ENCODE measurements at regions not wholly inside any gene's neighbourhood (a gene's known extent, or its start where the extent isn't known, plus 50 kb on each side); places are given as distances from the start of the nearest gene placed in this dataset.

DNA sequence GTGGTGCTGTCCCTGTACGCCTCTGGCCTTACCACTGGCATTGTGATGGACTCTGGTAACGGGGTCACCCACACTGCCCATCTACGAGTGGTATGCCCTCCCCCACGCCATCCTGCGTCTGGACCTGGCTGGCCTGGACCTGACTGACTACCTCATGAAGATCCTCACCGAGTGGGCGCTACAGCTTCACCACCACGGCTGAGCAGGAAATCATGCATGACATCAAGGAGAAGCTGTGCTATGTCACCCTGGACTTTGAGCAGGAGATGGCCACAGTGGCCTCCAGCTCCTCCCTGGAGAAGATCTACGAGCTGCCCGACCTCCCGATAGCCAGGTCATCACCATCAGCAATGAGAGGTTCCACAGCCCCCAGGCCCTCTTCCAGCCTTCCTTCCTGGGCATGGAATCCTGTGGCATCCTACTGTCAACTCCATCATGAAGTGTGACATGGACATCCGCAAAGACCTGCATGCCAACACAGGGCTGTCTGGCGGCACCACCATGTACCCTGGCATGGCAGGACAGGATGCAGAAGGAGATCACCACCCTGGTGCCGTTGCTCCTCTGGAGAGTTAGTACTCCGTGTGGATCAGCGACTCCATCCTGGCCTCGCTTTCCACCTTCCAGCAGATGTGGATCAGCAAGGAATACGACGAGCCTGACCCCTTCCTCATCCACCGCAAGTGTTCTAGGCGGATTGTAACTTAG is 434.2 kb upstream of the RGMB start:
- H3F3A ChIP-seq (ENCODE audit: insufficient read depth, low read length, poor library complexity, severe bottlenecking), result no peaks in the 10 kb centered on the region
- no peaks in the 10 kb centered on the region for H3K9me3 ChIP-seq (ENCODE audit: low read length)
- H3K27me3 ChIP-seq (ENCODE audit: insufficient read depth, low read depth, low read length), result no peaks in the 10 kb centered on the region
- H3K4me2 ChIP-seq (ENCODE audit: low read length), result no peak overlapping the region
- H3K36me3 ChIP-seq (ENCODE audit: insufficient read depth, low read length), result no peaks in the 10 kb centered on the region
- H4K20me1 ChIP-seq (ENCODE audit: insufficient read depth), result no peaks in the 10 kb centered on the region
- H3K9ac ChIP-seq (ENCODE audit: low read length), result no peak overlapping the region
- no peak overlapping the region for H2AFZ ChIP-seq (ENCODE audit: low read depth, low read length)
- no peak overlapping the region for H3K27ac ChIP-seq (ENCODE audit: low read length)
- no peak overlapping the region for H3K4me3 ChIP-seq (ENCODE audit: low read length)
- TF ChIP-seq RAD21 (conservative IDR thresholded peaks at IDR 0.05) (no peak), POLR2AphosphoS5 (IDR thresholded peaks at IDR 0.05) (no peak), TAF1 (IDR thresholded peaks at IDR 0.05; ENCODE audit: low read depth) (no peak), SMC3 (conservative IDR thresholded peaks at IDR 0.05; ENCODE audit: poor library complexity) (no peak), EP300 (conservative IDR thresholded peaks at IDR 0.05; ENCODE audit: poor library complexity, severe bottlenecking) (no peak), MXI1 (conservative IDR thresholded peaks at IDR 0.05; ENCODE audit: poor library complexity, severe bottlenecking) (no peak), EZH2 (IDR thresholded peaks at IDR 0.05; ENCODE audit: borderline replicate concordance, insufficient read depth, low read length, poor library complexity, severe bottlenecking) (no peak)
- TF ChIP-seq, protein P1, sequence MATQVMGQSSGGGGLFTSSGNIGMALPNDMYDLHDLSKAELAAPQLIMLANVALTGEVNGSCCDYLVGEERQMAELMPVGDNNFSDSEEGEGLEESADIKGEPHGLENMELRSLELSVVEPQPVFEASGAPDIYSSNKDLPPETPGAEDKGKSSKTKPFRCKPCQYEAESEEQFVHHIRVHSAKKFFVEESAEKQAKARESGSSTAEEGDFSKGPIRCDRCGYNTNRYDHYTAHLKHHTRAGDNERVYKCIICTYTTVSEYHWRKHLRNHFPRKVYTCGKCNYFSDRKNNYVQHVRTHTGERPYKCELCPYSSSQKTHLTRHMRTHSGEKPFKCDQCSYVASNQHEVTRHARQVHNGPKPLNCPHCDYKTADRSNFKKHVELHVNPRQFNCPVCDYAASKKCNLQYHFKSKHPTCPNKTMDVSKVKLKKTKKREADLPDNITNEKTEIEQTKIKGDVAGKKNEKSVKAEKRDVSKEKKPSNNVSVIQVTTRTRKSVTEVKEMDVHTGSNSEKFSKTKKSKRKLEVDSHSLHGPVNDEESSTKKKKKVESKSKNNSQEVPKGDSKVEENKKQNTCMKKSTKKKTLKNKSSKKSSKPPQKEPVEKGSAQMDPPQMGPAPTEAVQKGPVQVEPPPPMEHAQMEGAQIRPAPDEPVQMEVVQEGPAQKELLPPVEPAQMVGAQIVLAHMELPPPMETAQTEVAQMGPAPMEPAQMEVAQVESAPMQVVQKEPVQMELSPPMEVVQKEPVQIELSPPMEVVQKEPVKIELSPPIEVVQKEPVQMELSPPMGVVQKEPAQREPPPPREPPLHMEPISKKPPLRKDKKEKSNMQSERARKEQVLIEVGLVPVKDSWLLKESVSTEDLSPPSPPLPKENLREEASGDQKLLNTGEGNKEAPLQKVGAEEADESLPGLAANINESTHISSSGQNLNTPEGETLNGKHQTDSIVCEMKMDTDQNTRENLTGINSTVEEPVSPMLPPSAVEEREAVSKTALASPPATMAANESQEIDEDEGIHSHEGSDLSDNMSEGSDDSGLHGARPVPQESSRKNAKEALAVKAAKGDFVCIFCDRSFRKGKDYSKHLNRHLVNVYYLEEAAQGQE (IDR thresholded peaks at IDR 0.05; ENCODE audit: borderline replicate concordance), result no peak
- TF ChIP-seq, protein P2, sequence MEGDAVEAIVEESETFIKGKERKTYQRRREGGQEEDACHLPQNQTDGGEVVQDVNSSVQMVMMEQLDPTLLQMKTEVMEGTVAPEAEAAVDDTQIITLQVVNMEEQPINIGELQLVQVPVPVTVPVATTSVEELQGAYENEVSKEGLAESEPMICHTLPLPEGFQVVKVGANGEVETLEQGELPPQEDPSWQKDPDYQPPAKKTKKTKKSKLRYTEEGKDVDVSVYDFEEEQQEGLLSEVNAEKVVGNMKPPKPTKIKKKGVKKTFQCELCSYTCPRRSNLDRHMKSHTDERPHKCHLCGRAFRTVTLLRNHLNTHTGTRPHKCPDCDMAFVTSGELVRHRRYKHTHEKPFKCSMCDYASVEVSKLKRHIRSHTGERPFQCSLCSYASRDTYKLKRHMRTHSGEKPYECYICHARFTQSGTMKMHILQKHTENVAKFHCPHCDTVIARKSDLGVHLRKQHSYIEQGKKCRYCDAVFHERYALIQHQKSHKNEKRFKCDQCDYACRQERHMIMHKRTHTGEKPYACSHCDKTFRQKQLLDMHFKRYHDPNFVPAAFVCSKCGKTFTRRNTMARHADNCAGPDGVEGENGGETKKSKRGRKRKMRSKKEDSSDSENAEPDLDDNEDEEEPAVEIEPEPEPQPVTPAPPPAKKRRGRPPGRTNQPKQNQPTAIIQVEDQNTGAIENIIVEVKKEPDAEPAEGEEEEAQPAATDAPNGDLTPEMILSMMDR (IDR thresholded peaks at IDR 0.05; ENCODE audit: poor library complexity, severe bottlenecking), result no peak
- H3K9me2 ChIP-seq (ENCODE audit: insufficient read depth, low read length), result no peaks in the 10 kb centered on the region
- no peaks in the 10 kb centered on the region for H3K79me2 ChIP-seq (replicated peaks; ENCODE audit: insufficient read depth, low read length)

DNA sequence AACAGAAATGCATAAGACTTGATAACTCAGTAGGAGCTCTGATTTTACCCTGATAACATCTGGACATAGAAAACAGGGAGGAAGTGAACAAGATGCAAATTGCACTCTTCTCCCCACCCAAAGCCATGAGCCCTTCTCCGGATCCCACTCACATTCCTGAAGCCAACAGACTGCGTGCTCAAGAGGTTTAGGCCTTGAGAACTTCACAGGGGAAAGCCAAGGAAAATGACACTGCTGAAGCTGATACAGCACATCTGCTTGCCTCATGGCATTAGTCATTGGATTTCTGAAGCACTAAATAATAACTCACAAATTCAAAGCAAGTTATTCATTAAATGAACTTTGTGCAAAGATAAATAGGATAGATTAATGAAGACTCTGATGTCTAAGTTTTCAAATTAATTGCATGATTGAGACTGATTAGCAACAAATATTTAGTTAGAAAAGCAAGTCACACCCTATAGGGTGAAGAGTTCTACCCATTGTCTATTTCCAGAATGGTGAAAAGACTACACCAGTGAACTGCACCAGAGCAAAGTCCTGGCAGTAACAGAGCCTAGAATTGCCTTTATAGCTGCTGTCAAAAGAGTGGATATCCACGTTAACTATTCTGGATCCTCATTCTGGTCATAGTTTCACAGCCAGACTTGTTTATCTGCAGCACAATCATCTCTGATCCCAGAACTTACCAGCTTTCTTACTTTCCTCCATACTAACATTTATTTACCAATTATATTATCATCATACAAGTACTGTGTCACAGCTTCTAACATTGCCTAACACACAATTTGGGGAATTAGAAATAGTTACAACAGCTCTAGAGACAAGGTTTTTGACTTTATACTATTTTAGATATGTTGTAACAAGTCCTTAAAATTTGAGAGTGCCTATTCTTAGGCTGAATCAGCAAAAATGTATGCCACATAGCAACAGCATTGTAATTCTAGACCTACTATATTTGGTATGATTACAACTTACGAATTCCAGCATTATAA is 432.1 kb upstream of the RGMB start:
- no peak overlapping the region for H3K4me3 ChIP-seq (ENCODE audit: low read length)
- H3F3A ChIP-seq (ENCODE audit: insufficient read depth, low read length, poor library complexity, severe bottlenecking), result no peaks in the 10 kb centered on the region
- H3K9me3 ChIP-seq (ENCODE audit: low read length), result no peaks in the 10 kb centered on the region
- H3K4me2 ChIP-seq (ENCODE audit: low read length), result no peak overlapping the region
- H4K20me1 ChIP-seq (ENCODE audit: insufficient read depth), result no peaks in the 10 kb centered on the region
- H3K79me2 ChIP-seq (replicated peaks; ENCODE audit: insufficient read depth, low read length), result no peaks in the 10 kb centered on the region
- TF ChIP-seq, protein P1 (IDR thresholded peaks at IDR 0.05; ENCODE audit: borderline replicate concordance), result no peak
- no peak for TF ChIP-seq TAF1 (IDR thresholded peaks at IDR 0.05; ENCODE audit: low read depth)
- TF ChIP-seq EP300 (conservative IDR thresholded peaks at IDR 0.05; ENCODE audit: poor library complexity, severe bottlenecking), result no peak
- no peak for TF ChIP-seq EZH2 (IDR thresholded peaks at IDR 0.05; ENCODE audit: borderline replicate concordance, insufficient read depth, low read length, poor library complexity, severe bottlenecking)
- no peak for TF ChIP-seq MXI1 (conservative IDR thresholded peaks at IDR 0.05; ENCODE audit: poor library complexity, severe bottlenecking)
- no peak for TF ChIP-seq SMC3 (conservative IDR thresholded peaks at IDR 0.05; ENCODE audit: poor library complexity)
- TF ChIP-seq, protein P2 (IDR thresholded peaks at IDR 0.05; ENCODE audit: poor library complexity, severe bottlenecking), result no peak
- TF ChIP-seq POLR2AphosphoS5 (IDR thresholded peaks at IDR 0.05), result no peak
- no peaks in the 10 kb centered on the region for H3K27me3 ChIP-seq (ENCODE audit: insufficient read depth, low read depth, low read length)
- no peak overlapping the region for H3K27ac ChIP-seq (ENCODE audit: low read length)
- no peaks in the 10 kb centered on the region for H3K36me3 ChIP-seq (ENCODE audit: insufficient read depth, low read length)
- H3K9ac ChIP-seq (ENCODE audit: low read length), result no peak overlapping the region
- H3K9me2 ChIP-seq (ENCODE audit: insufficient read depth, low read length), result no peaks in the 10 kb centered on the region
- H2AFZ ChIP-seq (ENCODE audit: low read depth, low read length), result no peak overlapping the region
